ENCODE measurements at regions not wholly inside any gene's neighbourhood (a gene's known extent, or its start where the extent isn't known, plus 50 kb on each side); places are given as distances from the start of the nearest gene placed in this dataset.
A peak's percentile ranks its signal among the peaks of the same experiment; 100 is the strongest.
"Not testable (repeated sequence)": the region's sequence is repeated elsewhere in the genome, so short reads cannot be mapped to it uniquely, and the experiment has no call there.

DNA sequence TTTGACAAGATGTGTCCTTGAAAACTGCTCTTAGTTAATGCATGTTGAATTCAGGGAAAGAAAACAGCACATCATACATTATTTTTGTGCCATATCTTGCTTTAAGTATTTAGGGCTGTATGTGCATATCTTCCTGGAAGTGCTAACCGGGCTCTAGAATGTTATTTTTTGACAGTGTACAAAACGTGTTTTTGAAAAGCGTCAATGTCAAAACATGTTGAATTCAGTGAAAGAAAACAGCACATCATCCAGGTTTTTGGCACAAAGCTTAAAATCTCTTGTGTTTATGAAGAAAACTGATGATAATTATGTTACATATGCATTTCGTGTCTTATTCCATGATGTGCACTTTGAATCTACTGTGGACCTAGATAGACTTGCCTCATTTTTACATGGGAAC, 82.7 kb downstream of the ASCL4 start:
- TF ChIP-seq, protein P1, sequence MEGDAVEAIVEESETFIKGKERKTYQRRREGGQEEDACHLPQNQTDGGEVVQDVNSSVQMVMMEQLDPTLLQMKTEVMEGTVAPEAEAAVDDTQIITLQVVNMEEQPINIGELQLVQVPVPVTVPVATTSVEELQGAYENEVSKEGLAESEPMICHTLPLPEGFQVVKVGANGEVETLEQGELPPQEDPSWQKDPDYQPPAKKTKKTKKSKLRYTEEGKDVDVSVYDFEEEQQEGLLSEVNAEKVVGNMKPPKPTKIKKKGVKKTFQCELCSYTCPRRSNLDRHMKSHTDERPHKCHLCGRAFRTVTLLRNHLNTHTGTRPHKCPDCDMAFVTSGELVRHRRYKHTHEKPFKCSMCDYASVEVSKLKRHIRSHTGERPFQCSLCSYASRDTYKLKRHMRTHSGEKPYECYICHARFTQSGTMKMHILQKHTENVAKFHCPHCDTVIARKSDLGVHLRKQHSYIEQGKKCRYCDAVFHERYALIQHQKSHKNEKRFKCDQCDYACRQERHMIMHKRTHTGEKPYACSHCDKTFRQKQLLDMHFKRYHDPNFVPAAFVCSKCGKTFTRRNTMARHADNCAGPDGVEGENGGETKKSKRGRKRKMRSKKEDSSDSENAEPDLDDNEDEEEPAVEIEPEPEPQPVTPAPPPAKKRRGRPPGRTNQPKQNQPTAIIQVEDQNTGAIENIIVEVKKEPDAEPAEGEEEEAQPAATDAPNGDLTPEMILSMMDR (conservative IDR thresholded peaks at IDR 0.05; ENCODE audit: low read depth, low read length), result no peak

DNA sequence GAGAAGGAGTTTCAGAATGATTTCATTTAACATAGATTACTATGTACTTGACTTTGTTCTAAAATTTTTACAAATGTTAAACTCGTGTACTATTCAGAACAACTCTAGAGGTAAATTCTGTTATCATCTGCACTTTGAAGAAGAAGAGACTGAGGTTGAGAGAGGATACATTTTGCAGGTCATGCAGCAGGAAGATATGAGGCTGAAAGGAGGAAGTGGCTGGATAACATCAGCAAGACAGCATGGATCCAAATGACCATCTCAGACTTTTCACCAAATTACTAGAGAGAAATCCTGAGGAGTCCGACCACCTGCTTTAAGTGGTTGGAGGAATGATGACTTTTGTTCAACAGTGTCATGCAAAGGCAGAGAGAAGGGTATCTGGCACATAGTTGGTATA, 84.9 kb downstream of the ASCL4 start:
- no peak overlapping the region for H3K4me3 ChIP-seq (ENCODE audit: low read length)
- no peak for DNase-seq (ENCODE audit: low read depth)
- TF ChIP-seq, protein P1 (conservative IDR thresholded peaks at IDR 0.05; ENCODE audit: low read depth, low read length), result no peak

More for the DNA sequence above, 82.7 kb downstream of the ASCL4 start:
- DNase-seq (ENCODE audit: low read depth), result no peak
- no peak overlapping the region for H3K4me3 ChIP-seq (ENCODE audit: low read length)

DNA sequence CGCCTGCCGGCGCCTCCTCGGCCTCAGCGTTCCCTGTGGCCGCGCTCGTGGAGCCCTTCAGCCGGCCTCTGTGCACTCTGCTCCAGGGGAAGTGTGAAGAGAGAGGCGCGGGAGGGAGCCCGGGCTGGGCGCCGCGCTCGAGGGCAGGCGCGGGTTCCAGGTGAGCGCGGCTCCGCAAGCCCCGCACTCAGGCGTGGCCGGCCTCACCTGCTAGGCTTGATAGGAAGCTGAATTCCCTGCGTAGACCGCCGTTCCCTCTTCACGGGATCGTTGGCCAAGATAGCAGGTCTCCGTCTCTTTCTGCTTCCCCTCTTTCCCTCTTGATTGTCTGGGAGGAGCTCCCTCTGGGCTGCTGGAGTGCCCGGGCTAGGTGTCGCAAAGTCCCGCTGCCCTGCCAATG, 89.7 kb downstream of the ASCL4 start:
- TF ChIP-seq, protein P1 (conservative IDR thresholded peaks at IDR 0.05; ENCODE audit: low read depth, low read length), result no peak
- H3K4me3 ChIP-seq (ENCODE audit: low read length), result no peak overlapping the region
- no peak for DNase-seq (ENCODE audit: low read depth)

DNA sequence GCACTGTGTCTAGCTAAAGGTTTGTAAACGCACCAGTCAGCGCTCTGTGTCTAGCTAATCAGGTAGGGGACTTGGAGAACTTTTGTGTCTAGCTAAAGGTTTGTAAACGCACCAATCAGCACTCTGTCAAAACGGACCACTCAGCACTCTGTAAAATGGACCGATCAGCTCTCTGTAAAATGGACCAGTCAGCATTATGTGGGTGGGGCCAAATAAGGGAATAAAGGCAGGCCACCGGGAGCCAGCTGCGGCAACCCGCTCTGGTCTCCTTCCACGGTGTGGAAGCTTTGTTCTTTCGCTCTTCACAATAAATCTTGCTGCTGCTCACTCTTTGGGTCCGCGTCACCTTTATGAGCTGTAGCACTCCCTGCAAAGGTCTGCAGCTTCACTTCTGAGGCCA, 90.2 kb downstream of the ASCL4 start:
- not testable (repeated sequence) for DNase-seq (ENCODE audit: low read depth); H3K4me3 ChIP-seq (ENCODE audit: low read length)

DNA sequence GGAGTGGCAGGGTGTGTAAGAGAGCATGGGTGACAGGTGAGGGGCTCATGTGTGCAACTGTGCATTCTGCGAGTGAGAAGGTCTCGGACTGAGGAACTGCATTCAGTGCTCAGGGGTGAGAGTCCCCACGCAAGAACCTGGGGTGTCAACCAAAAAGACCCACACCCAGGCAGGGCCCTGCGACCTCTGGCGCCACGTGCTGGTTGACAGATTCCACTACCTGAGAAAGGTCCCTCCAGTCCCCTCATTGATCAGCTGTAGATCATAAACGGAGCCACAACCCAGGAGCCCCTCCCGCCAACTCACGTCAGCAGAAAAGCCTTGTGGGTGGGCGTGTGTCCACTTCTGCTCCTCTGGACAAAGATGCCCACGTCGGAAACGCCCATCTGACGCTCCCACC, 98.7 kb downstream of the ASCL4 start:
- no peak for DNase-seq (ENCODE audit: low read depth)
- TF ChIP-seq, protein P1 (conservative IDR thresholded peaks at IDR 0.05; ENCODE audit: low read depth, low read length), result no peak
- H3K4me3 ChIP-seq (ENCODE audit: low read length), result no peak overlapping the region

DNA sequence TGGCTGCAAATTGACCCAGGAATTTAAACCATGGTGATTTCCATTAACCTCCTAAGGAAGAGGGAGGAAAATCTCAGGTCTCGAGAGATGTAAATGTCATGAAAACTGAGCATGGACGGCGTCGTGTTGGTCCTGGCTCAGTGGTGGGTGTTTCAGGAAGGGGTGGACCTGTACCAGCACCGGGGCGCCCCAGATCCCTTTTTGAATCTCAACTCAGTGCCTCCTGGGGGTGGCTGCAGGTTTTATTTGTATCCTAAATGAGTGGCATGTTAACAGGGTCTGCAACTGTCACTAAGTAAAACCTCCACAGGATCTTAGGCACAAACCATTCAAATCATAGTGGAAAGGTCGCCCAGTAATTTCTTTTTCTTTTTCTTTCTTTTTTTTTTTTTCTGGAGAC, 101.3 kb downstream of the ASCL4 start:
- TF ChIP-seq, protein P1 (conservative IDR thresholded peaks at IDR 0.05; ENCODE audit: low read depth, low read length), result no peak
- DNase-seq (ENCODE audit: low read depth), result no peak
- H3K4me3 ChIP-seq (ENCODE audit: low read length), result no peak overlapping the region

DNA sequence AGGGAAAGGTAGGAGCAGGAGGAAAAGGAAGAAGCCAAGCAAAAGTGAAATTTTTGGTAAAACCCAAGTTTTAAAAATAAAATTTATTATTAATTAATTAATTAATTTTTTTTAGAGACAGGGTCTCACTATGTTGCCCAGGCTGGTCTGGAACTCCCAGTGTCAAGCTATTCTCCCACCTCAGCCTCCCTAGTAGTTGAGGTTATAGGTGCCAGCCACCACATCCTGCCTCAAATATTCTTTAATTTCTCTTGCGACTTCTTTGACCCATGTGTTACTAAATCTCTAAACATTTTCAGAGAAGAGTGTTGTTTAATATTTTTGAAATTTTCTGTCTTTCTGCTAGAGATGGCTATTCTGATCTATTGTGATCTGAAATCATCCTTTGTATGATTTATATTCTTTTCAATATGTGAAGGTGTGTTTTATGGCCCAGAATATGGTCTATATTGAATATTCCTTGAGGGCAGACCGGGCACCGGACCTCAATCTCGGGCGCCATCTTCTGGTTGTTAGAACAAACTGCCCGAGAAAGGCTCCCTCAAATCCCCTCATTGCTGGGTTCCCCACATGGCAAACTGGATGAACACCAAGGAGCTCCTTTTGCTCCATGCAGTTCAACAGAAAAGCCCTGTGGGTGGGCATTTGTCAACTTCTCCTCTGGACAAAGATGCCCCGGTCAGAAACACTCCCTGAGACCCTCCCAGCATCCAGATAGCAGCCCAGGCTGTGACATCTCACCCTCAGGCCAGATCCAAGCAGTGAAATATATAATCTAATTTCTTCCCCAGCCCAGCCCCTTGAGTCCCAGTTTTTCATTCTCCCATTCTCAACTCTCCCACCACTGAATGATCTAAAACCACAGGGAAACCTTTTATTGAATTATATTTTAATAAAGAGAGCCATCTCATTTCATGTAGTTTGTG, 110.5 kb downstream of the ASCL4 start:
- TF ChIP-seq, protein P1 (conservative IDR thresholded peaks at IDR 0.05; ENCODE audit: low read depth, low read length), result peak; percentile 83
- no peak overlapping the region for H3K4me3 ChIP-seq (ENCODE audit: low read length)
- no peak for DNase-seq (ENCODE audit: low read depth)
